ENCODE measurements at regions not wholly inside any gene's neighbourhood (a gene's known extent, or its start where the extent isn't known, plus 50 kb on each side); places are given as distances from the start of the nearest gene placed in this dataset.
"Not testable (repeated sequence)": the region's sequence is repeated elsewhere in the genome, so short reads cannot be mapped to it uniquely, and the experiment has no call there.

- no peaks in the 10 kb centered on the region for H3K36me3 Mint-ChIP-seq
- H3K4me3 Mint-ChIP-seq, result no peak overlapping the region
- peaks cover 0 to 4% (median 0%) of the 10 kb centered on the region in 3 donors for H3K9me3 Mint-ChIP-seq
- H3K27ac Mint-ChIP-seq, result no peak overlapping the region
- peaks cover 2% of the 10 kb centered on the region for H3K27me3 Mint-ChIP-seq
- peaks cover 7 to 19% (median 18%) of the 10 kb centered on the region in 3 donors for H3K4me1 Mint-ChIP-seq
Observed at GRCh38 chr22:49662681-49663080, 165.0 kb downstream of the BRD1 start.

DNA sequence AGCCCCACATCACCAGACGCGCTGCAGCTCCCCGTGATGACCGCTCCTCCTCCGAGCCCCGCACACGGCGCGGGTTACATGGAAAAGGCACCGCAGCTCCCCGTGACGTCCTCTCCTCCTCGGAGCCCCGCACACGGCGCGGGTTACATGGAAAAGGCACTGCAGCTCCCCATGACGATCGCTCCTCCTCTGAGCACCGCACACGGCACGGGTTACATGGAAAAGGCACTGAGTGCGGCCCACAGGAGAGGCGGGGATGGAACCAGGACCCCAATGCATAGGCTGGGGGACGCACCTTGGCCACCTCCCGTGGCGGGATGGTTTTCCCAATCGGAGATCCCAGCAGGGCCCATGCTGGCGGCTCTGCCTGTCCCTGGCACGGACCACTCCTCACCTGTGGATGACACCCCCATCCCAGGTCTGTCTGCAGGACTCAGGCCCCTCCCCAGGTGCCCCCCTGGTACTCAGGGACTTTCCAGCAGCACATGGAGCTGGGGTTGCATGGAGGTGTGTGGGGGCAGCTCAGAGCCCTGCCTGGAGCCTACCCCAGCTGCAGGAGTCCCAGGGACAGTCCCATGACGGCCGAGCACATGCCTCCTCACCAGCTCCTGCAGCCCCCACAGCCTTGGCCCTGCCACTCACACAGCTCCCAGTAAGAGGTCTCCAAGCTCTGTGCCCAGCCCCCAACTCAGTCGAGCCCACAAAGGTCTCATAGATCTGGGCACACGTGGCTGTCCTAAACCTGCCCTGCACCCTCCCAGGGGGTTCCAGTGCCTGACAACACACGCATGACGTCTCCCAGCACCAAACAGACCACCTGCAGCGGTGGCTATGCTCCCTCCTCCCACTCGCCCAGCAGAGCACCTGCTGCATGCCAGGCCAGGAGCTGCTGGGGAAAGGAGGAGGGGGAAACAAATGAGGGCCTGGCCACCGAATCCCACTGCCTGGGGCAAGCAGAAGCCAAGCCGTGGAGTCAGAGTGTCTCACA lies 166.6 kb downstream of the BRD1 start:
- H3K27me3 Mint-ChIP-seq, result peaks cover 3% of the 10 kb centered on the region
- H3K27ac Mint-ChIP-seq, result peak overlapping the region in 1 of 3 donors; percentile 71
- H3K36me3 Mint-ChIP-seq, result no peaks in the 10 kb centered on the region
- peaks cover 8 to 16% (median 14%) of the 10 kb centered on the region in 3 donors for H3K4me1 Mint-ChIP-seq
- H3K9me3 Mint-ChIP-seq, result peaks cover 0 to under 1% (median 0%) of the 10 kb centered on the region in 3 donors
- peak overlapping the region in 3 of 4 donors; percentile 53 to 70 (median 63) for H3K4me3 Mint-ChIP-seq

DNA sequence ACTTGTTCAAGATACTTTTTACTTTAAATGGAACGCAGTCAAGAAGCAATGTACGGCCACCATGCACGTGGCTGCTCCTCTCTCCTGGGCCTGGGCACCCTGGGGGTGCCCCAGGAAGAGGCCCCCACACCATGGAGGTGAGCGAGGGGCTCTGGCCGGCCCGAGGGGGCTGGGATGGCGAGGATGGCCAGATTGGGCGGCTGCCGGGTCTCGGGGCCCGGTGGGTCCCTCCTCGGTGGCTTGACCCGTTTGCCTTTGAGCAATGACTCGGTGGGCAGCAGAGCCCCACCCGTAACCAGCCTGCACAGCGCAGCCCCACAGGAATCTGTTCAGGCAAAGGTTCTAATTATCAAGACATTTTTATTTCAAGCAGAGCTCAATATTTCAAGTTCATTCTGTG lies 167.4 kb downstream of the BRD1 start:
- Mint-ChIP-seq H3K4me1 (peaks cover 7 to 23% (median 14%) of the 10 kb centered on the region in 3 donors), H3K27ac (peak overlapping the region in 1 of 3 donors; percentile 71), H3K4me3 (peak overlapping the region in 1 of 4 donors; percentile 53), H3K36me3 (no peaks in the 10 kb centered on the region), H3K27me3 (peaks cover 3% of the 10 kb centered on the region), H3K9me3 (no peaks in the 10 kb centered on the region)

DNA sequence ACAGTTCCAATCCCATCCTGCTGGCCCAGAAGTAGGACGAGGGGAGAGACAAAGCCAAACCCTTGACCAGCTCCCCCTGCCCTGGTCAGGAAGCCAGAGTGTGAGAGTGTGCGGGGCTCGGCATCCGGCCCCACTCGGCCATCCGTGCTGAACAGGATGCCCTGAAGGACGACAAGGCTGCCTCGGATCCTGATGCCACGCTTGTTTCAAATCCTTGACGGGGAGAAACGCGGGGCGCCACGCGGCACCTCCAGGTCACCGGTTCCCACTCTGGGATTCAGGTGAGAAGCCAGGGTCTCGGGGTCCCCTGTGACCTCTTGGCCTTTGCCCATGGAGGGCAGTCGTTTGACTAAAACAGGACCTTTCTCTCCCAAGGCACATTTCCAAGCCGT lies 167.8 kb downstream of the BRD1 start:
- Mint-ChIP-seq H3K9me3 (no peaks in the 10 kb centered on the region), H3K27ac (no peak overlapping the region), H3K4me1 (peaks cover 5 to 23% (median 14%) of the 10 kb centered on the region in 3 donors), H3K4me3 (no peak overlapping the region), H3K36me3 (no peaks in the 10 kb centered on the region), H3K27me3 (peaks cover 3% of the 10 kb centered on the region)

DNA sequence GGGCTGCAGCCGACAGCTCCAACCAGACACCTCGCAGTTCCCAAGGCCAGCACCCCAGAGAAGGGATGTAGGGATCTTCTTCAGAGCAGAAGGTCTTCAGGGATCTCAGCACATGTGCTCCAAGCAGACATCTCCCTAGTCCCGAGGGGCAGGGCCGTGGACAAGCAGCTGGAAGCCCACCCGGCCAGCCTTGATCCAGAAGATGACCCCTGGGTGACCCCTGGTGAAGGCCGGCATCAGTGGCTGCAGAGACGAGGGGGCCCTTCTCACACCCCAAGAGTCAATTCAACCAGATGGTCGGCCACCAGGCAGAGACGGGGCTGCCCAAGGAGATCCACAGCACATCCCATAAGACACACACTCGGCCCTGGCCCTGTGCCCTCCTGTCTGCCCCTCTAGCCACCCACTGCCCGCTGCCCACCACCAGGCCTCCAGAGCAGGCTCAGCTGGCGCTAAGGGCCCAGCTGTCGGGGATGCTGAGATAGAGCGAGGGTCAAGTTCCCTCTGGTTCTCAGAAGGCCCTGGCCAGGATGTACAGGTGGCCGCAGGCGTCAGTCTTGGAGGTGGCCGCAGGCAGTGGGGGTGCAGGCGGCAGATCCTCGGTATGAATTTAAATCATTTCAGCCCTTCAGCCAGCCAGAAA lies 168.3 kb downstream of the BRD1 start:
- H3K36me3 Mint-ChIP-seq, result no peaks in the 10 kb centered on the region
- peaks cover 3% of the 10 kb centered on the region for H3K27me3 Mint-ChIP-seq
- H3K27ac Mint-ChIP-seq, result no peak overlapping the region
- H3K9me3 Mint-ChIP-seq, result no peaks in the 10 kb centered on the region
- peak overlapping the region in 1 of 4 donors; percentile 94 for H3K4me3 Mint-ChIP-seq
- H3K4me1 Mint-ChIP-seq, result peaks cover 5 to 23% (median 14%) of the 10 kb centered on the region in 3 donors

DNA sequence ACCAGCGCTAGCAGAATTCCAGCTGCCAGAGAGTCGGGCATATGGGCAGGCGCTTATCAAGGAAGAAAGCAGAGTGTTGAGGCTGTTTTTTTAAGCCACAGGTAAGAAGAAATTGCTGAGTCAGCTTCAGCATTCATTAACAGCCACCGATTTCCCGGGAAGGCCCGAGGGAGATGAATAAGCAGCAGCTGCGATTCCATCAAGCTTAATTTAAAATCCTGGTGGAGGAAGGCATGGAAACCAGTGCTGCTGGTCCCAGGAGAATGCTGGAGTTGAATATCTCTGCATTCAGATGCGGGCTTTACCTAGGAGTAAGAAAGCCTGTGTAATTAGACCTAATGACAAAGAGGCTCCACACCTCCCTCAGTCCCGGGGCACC lies 168.8 kb downstream of the BRD1 start:
- H3K9me3 Mint-ChIP-seq, result no peaks in the 10 kb centered on the region
- H3K36me3 Mint-ChIP-seq, result no peaks in the 10 kb centered on the region
- peak overlapping the region in 2 of 3 donors; percentile 46 to 74 for H3K27ac Mint-ChIP-seq
- H3K4me1 Mint-ChIP-seq, result peaks cover 5 to 23% (median 14%) of the 10 kb centered on the region in 3 donors
- H3K4me3 Mint-ChIP-seq, result peak overlapping the region in 3 of 4 donors; percentile 59 to 98 (median 94)
- H3K27me3 Mint-ChIP-seq, result peaks cover 3% of the 10 kb centered on the region

DNA sequence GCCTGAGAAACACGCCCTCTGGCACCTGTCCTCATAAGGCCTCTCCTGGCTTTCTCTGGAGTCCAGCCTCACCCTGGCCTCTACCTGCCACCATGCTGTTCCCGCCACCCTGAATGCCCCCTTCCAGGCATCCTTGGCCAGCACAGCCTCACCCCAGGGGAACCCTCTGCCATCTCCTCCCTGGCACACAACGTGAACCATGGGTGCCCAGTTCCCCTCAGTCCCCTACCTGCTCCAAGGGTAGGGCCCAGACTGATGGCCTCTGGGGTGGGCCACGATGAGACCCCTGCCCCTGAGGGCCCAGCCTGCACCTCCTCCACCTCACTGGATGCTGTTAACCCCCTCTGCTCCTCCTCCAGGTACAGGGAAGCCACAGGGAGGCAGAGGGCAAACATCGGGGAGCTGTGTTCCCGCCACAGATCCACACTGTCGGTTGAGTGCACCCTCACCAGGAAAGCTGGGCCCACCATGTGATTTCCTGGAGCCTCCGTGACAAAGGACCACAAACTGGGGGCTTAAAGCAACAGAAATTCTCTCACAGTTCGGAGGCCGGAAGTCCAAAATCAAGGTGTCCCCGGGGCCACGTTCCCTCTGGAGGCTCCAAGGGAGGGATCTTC lies 169.6 kb downstream of the BRD1 start:
- H3K27ac Mint-ChIP-seq, result peak overlapping the region in 2 of 3 donors; percentile 63 to 74
- no peaks in the 10 kb centered on the region for H3K36me3 Mint-ChIP-seq
- H3K9me3 Mint-ChIP-seq, result no peaks in the 10 kb centered on the region
- peaks cover 5 to 23% (median 16%) of the 10 kb centered on the region in 3 donors for H3K4me1 Mint-ChIP-seq
- peaks cover 3% of the 10 kb centered on the region for H3K27me3 Mint-ChIP-seq
- peak overlapping the region; percentile 94 to 99 (median 97) for H3K4me3 Mint-ChIP-seq

- Mint-ChIP-seq H3K36me3 (no peaks in the 10 kb centered on the region), H3K27ac (peak overlapping the region; percentile 75 to 96 (median 80)), H3K4me1 (peaks cover 5 to 23% (median 16%) of the 10 kb centered on the region in 3 donors), H3K4me3 (peak overlapping the region; percentile 94 to 99 (median 97)), H3K9me3 (no peaks in the 10 kb centered on the region), H3K27me3 (peaks cover 3% of the 10 kb centered on the region)
Observed at GRCh38 chr22:49657275-49657973, 170.2 kb downstream of the BRD1 start.

DNA sequence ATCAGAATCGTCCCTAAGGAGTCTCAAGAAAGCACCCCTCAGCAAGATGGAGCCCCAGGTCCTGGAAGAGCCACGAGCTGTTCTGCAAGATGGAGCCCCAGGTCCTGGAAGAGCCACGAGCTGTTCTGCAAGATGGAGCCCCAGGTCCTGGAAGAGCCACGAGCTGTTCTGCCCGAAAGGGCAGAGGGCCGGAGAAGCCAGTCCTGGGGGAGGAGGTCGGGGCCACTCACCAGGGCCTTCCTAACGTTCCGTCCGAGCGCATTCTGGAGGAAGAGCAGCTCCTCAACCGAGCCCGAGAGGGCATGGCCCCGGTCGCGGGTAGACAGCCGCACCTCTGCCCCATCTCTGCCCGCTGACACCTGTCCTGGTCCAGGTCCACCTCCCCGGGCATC lies 170.8 kb downstream of the BRD1 start:
- H3K36me3 Mint-ChIP-seq, H3K27me3 Mint-ChIP-seq, H3K9me3 Mint-ChIP-seq: not testable (repeated sequence)
- peak overlapping the region; percentile 75 to 96 (median 80) for H3K27ac Mint-ChIP-seq
- H3K4me3 Mint-ChIP-seq, result peak overlapping the region; percentile 94 to 99 (median 97)
- H3K4me1 Mint-ChIP-seq, result peaks cover 5 to 23% (median 16%) of the 10 kb centered on the region in 3 donors

DNA sequence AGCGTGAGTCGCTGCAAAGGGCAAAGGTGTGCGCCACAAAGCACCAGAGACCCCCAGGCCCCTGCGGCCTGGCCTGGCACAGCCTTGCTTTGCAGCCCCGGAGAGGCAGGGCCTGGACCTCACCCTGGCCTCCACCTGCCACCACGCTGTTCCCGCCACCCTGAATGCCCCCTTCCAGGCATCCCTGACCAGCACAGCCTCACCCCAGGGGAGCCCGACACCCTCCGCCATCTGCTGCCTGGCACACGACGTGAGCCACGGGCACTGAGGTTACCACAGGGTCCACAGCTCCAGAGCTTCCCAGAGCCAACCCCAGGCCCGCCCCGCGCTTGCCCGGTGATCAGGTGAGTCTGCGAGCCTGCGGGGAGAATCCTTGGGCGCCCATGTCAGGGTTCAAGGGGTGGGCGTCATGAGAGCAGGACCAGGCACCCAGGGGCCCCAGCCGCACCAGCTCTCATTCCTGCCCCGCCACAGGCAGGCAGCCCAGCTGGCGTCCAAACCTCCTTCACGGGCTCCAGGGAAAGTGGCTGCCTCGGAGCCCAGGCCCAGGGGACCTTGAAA lies 171.3 kb downstream of the BRD1 start:
- Mint-ChIP-seq H3K9me3 (no peaks in the 10 kb centered on the region), H3K4me1 (peaks cover 5 to 19% (median 16%) of the 10 kb centered on the region in 3 donors)

DNA sequence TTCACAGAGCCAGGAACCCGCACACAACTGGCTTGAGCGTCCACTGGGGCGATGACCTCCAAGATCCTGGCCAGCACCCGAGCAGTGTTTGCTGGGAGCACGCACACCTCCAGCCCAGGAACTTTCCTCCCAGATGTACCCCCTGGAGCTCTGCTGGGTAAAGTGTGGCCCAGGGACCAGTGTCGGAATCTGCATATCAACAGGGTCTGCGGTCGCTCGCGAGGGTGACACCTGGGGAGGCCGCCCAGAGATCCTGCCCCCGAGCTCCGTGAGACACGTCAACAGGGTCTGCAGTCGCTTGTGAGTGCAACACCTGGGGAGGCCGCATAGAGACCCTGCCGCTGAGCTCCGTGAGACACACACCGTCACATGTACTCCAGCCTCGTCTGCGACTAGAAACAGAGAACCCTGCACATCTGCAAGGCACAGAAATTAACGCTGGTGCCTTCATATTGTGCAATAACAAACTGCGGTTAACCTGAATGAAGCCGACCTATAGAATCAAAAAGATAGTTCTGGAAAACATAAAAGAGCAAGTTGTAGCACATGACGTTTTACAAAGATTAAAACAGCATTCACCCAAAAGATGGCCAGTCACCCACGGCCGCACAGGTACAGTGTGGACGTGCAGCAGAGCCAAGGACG lies 172.4 kb downstream of the BRD1 start:
- Mint-ChIP-seq H3K4me1 (peaks cover 5 to 17% (median 16%) of the 10 kb centered on the region in 3 donors), H3K9me3 (no peaks in the 10 kb centered on the region), H3K27ac (peak overlapping the region in 2 of 3 donors; percentile 67 to 71), H3K4me3 (peak overlapping the region; percentile 65 to 99 (median 90)), H3K27me3 (peaks cover 3% of the 10 kb centered on the region), H3K36me3 (peaks cover 3% of the 10 kb centered on the region)

More for the DNA sequence above, 171.3 kb downstream of the BRD1 start:
- H3K36me3 Mint-ChIP-seq, result peaks cover 3% of the 10 kb centered on the region
- H3K27ac Mint-ChIP-seq, result peak overlapping the region in 1 of 3 donors; percentile 75
- H3K27me3 Mint-ChIP-seq, result peaks cover 3% of the 10 kb centered on the region
- peak overlapping the region; percentile 94 to 99 (median 97) for H3K4me3 Mint-ChIP-seq

DNA sequence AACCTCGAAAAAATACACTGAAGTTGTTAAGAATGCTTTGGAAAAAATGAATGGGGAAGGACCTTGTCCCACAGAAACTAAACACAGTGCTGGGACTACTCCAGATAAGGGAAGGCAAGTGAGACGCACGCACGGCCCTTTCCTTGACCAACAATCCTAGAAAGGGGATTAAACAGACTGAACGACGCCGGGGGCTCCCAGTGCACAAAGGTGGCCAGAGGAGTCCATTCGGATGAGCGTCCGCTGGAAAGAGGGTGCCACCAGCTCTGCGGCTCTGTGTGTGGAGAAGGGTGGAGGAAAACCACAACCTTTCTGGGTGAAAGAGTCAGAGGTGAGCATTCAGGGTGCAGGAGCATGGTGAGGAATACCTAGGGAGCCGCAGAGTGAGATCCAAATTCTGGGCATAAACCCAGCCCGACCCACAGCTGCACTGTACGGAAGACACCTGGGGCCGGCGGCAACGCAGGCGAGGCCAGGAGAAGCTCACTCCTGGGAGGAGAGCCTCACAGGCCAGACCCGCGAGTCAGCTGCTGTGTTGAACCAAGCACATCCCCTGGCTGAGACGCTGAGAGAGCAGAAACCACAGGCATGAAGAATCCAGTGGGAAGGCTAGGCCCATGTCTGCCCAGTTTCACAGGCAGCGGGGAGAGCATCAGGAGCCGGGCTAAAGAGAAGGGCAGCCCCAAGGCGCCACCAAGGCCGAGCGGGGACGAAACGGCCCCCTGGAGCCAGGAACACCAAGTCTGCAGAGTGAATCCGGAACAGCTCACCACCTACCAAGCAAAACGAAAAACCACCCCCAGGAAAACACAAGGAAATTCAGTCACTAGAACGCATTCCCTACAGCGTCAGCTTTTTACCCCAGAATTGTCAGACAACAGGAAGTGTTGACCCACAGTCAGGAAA lies 177.1 kb downstream of the BRD1 start:
- Mint-ChIP-seq H3K9me3 (no peaks in the 10 kb centered on the region), H3K27me3 (no peaks in the 10 kb centered on the region), H3K36me3 (peaks cover 3% of the 10 kb centered on the region), H3K4me3 (no peak overlapping the region), H3K27ac (peak overlapping the region in 1 of 3 donors; percentile 57), H3K4me1 (peaks cover 0 to 5% (median 4%) of the 10 kb centered on the region in 3 donors)
